ENCODE measurements at regions not wholly inside any gene's neighbourhood (a gene's known extent, or its start where the extent isn't known, plus 50 kb on each side); places are given as distances from the start of the nearest gene placed in this dataset.

DNA sequence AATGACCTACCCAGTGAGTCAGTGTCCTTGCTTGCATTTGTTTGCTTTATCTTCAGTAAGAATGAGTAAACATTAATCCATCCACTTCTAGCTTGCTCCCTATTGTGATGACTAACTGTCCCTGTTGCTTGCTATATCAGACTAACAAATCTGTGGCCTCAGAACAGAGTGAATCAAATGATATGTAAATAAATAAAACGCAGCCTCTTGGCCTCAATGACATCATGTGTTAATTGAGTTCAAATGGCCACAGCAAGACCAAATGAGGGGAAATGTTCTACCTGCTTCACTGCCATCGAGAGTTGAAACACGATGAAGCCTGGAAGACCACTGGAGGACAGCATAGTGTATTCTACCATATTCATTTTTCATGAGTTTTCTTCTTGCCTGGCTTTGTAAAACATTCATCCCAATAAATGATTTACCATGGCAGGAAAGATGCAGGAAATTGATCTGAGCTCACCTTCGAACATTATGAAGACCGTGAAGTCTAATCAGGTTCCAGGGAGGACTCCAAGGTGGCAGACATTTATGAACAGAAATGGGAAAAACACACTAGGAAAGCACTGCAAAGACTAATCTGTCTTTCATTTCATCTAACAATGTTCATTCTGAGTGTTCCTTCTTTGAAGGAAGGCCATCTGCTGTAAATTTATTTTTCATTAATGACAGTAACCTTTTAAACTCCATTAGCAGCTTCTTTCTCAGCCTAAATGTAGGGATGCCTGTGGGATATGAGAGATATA, 1144.5 kb downstream of the TUSC7 start:
- no peak overlapping the region for H3K27ac Mint-ChIP-seq
- TF ChIP-seq, protein P1, sequence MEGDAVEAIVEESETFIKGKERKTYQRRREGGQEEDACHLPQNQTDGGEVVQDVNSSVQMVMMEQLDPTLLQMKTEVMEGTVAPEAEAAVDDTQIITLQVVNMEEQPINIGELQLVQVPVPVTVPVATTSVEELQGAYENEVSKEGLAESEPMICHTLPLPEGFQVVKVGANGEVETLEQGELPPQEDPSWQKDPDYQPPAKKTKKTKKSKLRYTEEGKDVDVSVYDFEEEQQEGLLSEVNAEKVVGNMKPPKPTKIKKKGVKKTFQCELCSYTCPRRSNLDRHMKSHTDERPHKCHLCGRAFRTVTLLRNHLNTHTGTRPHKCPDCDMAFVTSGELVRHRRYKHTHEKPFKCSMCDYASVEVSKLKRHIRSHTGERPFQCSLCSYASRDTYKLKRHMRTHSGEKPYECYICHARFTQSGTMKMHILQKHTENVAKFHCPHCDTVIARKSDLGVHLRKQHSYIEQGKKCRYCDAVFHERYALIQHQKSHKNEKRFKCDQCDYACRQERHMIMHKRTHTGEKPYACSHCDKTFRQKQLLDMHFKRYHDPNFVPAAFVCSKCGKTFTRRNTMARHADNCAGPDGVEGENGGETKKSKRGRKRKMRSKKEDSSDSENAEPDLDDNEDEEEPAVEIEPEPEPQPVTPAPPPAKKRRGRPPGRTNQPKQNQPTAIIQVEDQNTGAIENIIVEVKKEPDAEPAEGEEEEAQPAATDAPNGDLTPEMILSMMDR (IDR thresholded peaks at IDR 0.05) = no peak
- peaks cover 38% of the 10 kb centered on the region for H3K9me3 Mint-ChIP-seq
- no peaks in the 10 kb centered on the region for H3K36me3 Mint-ChIP-seq (ENCODE audit: low read depth)
- no peak for DNase-seq
- no peak overlapping the region for H3K4me3 Mint-ChIP-seq
- H3K27me3 Mint-ChIP-seq (ENCODE audit: insufficient read depth) = no peaks in the 10 kb centered on the region; the same call in 1 of the 2 replicates
- no peaks in the 10 kb centered on the region for H3K4me1 Mint-ChIP-seq (ENCODE audit: low read depth)

- Mint-ChIP-seq H3K27me3 (ENCODE audit: insufficient read depth) (no peaks in the 10 kb centered on the region; the same call in 1 of the 2 replicates), H3K4me1 (ENCODE audit: low read depth) (no peaks in the 10 kb centered on the region), H3K9me3 (peaks cover 39% of the 10 kb centered on the region), H3K36me3 (ENCODE audit: low read depth) (peaks cover 5% of the 10 kb centered on the region; the same call in 1 of the 2 replicates), H3K27ac (no peak overlapping the region), H3K4me3 (no peak overlapping the region)
- no peak for DNase-seq
- TF ChIP-seq, protein P1 (IDR thresholded peaks at IDR 0.05) = no peak
Measured at GRCh38 chr3:117856354-117856753, 1146.8 kb downstream of the TUSC7 start.

DNA sequence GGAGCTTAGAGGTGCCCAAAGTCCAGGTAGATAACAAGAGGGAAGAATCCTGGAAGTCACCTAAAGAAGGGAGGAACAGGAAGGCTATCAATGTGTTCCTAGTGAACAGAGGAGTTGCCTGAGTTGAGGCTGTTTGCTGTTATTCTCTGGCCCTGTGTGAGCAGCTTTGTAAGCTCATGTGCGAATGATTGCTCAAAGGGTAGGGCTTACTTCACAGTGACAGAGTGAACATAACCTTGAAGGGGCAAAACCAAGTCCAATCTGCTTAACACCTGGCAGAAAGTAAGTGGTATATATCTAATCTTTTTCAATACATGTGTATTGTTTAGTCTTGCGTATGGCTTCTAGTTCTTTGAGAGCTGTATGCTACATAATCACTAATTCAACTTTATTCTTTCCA, 1153.6 kb downstream of the TUSC7 start:
- TF ChIP-seq, protein P1 (IDR thresholded peaks at IDR 0.05) = no peak
- H3K4me3 Mint-ChIP-seq = no peak overlapping the region
- H3K9me3 Mint-ChIP-seq = peaks cover 23% of the 10 kb centered on the region
- H3K27me3 Mint-ChIP-seq (ENCODE audit: insufficient read depth) = no peaks in the 10 kb centered on the region; the same call in 1 of the 2 replicates
- H3K36me3 Mint-ChIP-seq (ENCODE audit: low read depth) = peaks cover 5% of the 10 kb centered on the region; the same call in 1 of the 2 replicates
- no peaks in the 10 kb centered on the region for H3K4me1 Mint-ChIP-seq (ENCODE audit: low read depth)
- H3K27ac Mint-ChIP-seq = no peak overlapping the region
- DNase-seq = no peak

DNA sequence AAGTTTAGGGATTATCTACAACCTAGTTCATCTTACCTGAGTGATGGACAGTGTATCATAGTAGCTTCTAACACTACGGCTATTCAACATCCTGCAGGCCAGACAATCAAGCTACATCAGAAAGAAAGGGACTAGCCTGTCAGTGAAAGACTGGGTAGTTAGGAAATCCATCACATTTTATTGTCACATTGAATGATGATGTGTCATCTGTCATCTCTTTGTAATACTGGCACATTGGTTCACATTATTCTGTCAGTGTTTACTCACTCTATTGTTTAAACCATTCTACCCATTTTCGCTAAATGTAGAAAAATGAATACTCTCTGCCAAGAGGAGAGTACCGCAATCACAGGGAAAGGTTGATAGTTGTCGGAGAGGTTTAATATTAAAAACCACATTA, 1155.8 kb downstream of the TUSC7 start:
- no peaks in the 10 kb centered on the region; the same call in 1 of the 2 replicates for H3K27me3 Mint-ChIP-seq (ENCODE audit: insufficient read depth)
- no peak for DNase-seq
- H3K4me1 Mint-ChIP-seq (ENCODE audit: low read depth) = no peaks in the 10 kb centered on the region

GRCh38 chr3:117868766-117869165, 1159.2 kb downstream of the TUSC7 start:
- TF ChIP-seq, protein P1 (IDR thresholded peaks at IDR 0.05) = no peak
- no peaks in the 10 kb centered on the region for H3K36me3 Mint-ChIP-seq (ENCODE audit: low read depth)
- DNase-seq = no peak
- H3K4me1 Mint-ChIP-seq (ENCODE audit: low read depth) = no peaks in the 10 kb centered on the region
- no peak overlapping the region for H3K27ac Mint-ChIP-seq
- no peak overlapping the region for H3K4me3 Mint-ChIP-seq
- H3K9me3 Mint-ChIP-seq = peaks cover 22% of the 10 kb centered on the region
- H3K27me3 Mint-ChIP-seq (ENCODE audit: insufficient read depth) = no peaks in the 10 kb centered on the region; the same call in 1 of the 2 replicates

More for the DNA sequence above, 1155.8 kb downstream of the TUSC7 start:
- Mint-ChIP-seq H3K4me3 (no peak overlapping the region), H3K27ac (no peak overlapping the region), H3K9me3 (peaks cover 29% of the 10 kb centered on the region), H3K36me3 (ENCODE audit: low read depth) (no peaks in the 10 kb centered on the region)
- TF ChIP-seq, protein P1 (IDR thresholded peaks at IDR 0.05) = no peak
